GM21529 (cell line): ENCODE measurements at regions not wholly inside any gene's neighbourhood (a gene's known extent, or its start where the extent isn't known, plus 50 kb on each side); places are given as distances from the start of the nearest gene placed in this dataset.
"Not testable (repeated sequence)": the region's sequence is repeated elsewhere in the genome, so short reads cannot be mapped to it uniquely, and the experiment has no call there.

ENCODE experiments used
- ATAC-seq: cut with Tn5 transposase; IDR thresholded peaks from one replicate; pipeline ENCODE4 v1.9.1; 2021; ENCODE audit not compliant: unreplicated experiment

- ATAC-seq: no peak
Observed at GRCh38 chr2:106293271-106293783, 99.2 kb upstream of the UXS1 start.

GRCh38 chr2:106292627-106293026 is 98.5 kb upstream of the UXS1 start:
- ATAC-seq: no peak

- ATAC-seq: no peak
Observed at GRCh38 chr2:106288873-106289272, 94.8 kb upstream of the UXS1 start.

- no peak for ATAC-seq
Observed at GRCh38 chr2:106285237-106285829, 91.2 kb upstream of the UXS1 start.

- no peak for ATAC-seq
Observed at GRCh38 chr2:106284691-106285202, 90.6 kb upstream of the UXS1 start.

- no peak for ATAC-seq
Observed at GRCh38 chr2:106284255-106284654, 90.2 kb upstream of the UXS1 start.

- not testable (repeated sequence) for ATAC-seq
Observed at GRCh38 chr2:106283228-106284152, 89.4 kb upstream of the UXS1 start.

GRCh38 chr2:106282462-106283170 is 88.5 kb upstream of the UXS1 start:
- ATAC-seq: no peak

- not testable (repeated sequence) for ATAC-seq
Observed at GRCh38 chr2:106281907-106282430, 87.9 kb upstream of the UXS1 start.

- no peak for ATAC-seq
Observed at GRCh38 chr2:106280722-106281446, 86.8 kb upstream of the UXS1 start.

GRCh38 chr2:106280224-106280623 is 86.1 kb upstream of the UXS1 start:
- no peak for ATAC-seq

GRCh38 chr2:106278112-106278876 is 84.2 kb upstream of the UXS1 start:
- no peak for ATAC-seq

- no peak for ATAC-seq
Observed at GRCh38 chr2:106277426-106277825, 83.3 kb upstream of the UXS1 start.

- ATAC-seq: no peak
Observed at GRCh38 chr2:106275971-106276370, 81.9 kb upstream of the UXS1 start.

- no peak for ATAC-seq
Observed at GRCh38 chr2:106274668-106275067, 80.6 kb upstream of the UXS1 start.

GRCh38 chr2:106272216-106272807 is 78.2 kb upstream of the UXS1 start:
- ATAC-seq: no peak

GRCh38 chr2:106270471-106270891 is 76.4 kb upstream of the UXS1 start:
- no peak for ATAC-seq

GRCh38 chr2:106269591-106270291 is 75.6 kb upstream of the UXS1 start:
- ATAC-seq: no peak

- ATAC-seq: no peak
Observed at GRCh38 chr2:106267997-106268396, 73.9 kb upstream of the UXS1 start.
